Fibroblast of lung (primary cell): ENCODE measurements at regions not wholly inside any gene's neighbourhood (a gene's known extent, or its start where the extent isn't known, plus 50 kb on each side); places are given as distances from the start of the nearest gene placed in this dataset.
A peak's percentile ranks its signal among the peaks of the same experiment; 100 is the strongest.

Experiments
- DNase-seq, 2 donors: peaks; one replicate each; pipeline versions ENCODE4 v3.0.0 to v3.0.0-alpha.2; 2010; ENCODE audit warnings: low read depth in 2 of 2
- H2AFZ ChIP-seq: 2 replicates; pipeline ENCODE4 v1.5.1; 2012; ENCODE audit warnings: low read length, control low read depth, inconsistent platforms
- H3K27ac ChIP-seq: 2 replicates; pipeline ENCODE4 v1.5.1; 2011; ENCODE audit warnings: low read length, control low read depth; ENCODE audit not compliant: insufficient read depth
- H3K27me3 ChIP-seq: 2 replicates; pipeline ENCODE4 v1.5.1; 2011; ENCODE audit warnings: mild to moderate bottlenecking, low read length; ENCODE audit not compliant: control insufficient read depth, insufficient read depth
- H3K36me3 ChIP-seq: 2 replicates; pipeline ENCODE4 v1.5.1; 2011; ENCODE audit warnings: low read length; ENCODE audit not compliant: control insufficient read depth, insufficient read depth
- H3K4me1 ChIP-seq: 2 replicates; pipeline ENCODE4 v1.5.1; 2011; ENCODE audit warnings: low read length; ENCODE audit not compliant: control insufficient read depth, insufficient read depth; ENCODE audit errors: extremely low read depth
- H3K4me2 ChIP-seq: 2 replicates; pipeline ENCODE4 v1.5.1; 2011; ENCODE audit warnings: low read length, control low read depth; ENCODE audit not compliant: insufficient read depth; ENCODE audit errors: extremely low read depth
- H3K4me3 ChIP-seq, 4 experiments: fragments of 200-600 bp in 1 of 4; sonication (generic) in 1 of 4; replicated peaks in 1 of 4; 2 replicates each; pipeline ENCODE4 v1.5.1; 2011 to 2016; ENCODE audit warnings: low read length in 4 of 4, low read depth in 3 of 4, mild to moderate bottlenecking in 3 of 4, control low read depth in 2 of 4, inconsistent platforms in 1 of 4, mixed read lengths in 1 of 4; ENCODE audit not compliant: insufficient read depth in 1 of 4; ENCODE audit errors: control extremely low read depth in 1 of 4
- H3K79me2 ChIP-seq: 2 replicates; pipeline ENCODE4 v1.5.1; 2012; ENCODE audit warnings: mild to moderate bottlenecking, low read length, inconsistent platforms; ENCODE audit not compliant: control insufficient read depth, insufficient read depth
- H3K9ac ChIP-seq: 2 replicates; pipeline ENCODE4 v1.5.1; 2011; ENCODE audit warnings: mild to moderate bottlenecking, low read length, control low read depth; ENCODE audit not compliant: insufficient read depth
- H3K9me3 ChIP-seq: 2 replicates; pipeline ENCODE4 v1.5.1; 2012; ENCODE audit warnings: low read depth, low read length; ENCODE audit not compliant: control insufficient read depth, insufficient read depth
- H4K20me1 ChIP-seq: 2 replicates; pipeline ENCODE4 v1.5.1; 2011; ENCODE audit warnings: low read length; ENCODE audit not compliant: control insufficient read depth, insufficient read depth; ENCODE audit errors: extremely low read depth
- EZH2 ChIP-seq: IDR thresholded peaks from 2 replicates; pipeline ENCODE4 v1.5.1; 2012; ENCODE audit warnings: low read length, control low read depth, mild to moderate bottlenecking; ENCODE audit errors: missing control alignments
- TF ChIP-seq, protein P1 (sequence below), 2 donors: IDR thresholded peaks in 1 of 2; conservative IDR thresholded peaks in 1 of 2; 1 replicate in 1 of 2; 2 replicates in 1 of 2; pipeline ENCODE4 v1.5.1; 2011 to 2012; ENCODE audit warnings: low read length in 2 of 2, control low read depth in 1 of 2, inconsistent platforms in 1 of 2, low read depth in 1 of 2, mild to moderate bottlenecking in 1 of 2

DNA sequence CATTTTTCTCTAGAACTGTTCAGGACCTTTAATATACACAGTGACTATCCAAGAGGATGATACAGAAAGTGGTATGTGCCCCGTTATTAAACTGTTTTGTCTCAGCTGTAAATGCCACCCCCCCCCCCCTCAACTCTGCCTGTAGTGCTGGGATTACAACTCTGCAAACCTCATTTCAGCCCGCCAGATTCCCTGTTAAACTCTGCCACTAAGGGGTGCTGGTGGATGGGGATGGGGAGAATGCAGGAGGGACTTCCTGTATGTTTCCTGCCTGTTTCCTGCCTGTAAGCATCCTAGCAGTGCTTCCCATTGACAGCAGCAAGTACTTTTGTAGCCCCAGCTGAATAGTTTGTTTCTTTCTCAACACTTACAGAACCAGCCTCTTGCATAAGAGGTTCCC lies 301.7 kb upstream of the RORA start:
- H3K4me3 ChIP-seq, result no peak overlapping the region
- no peaks in the 10 kb centered on the region for H3K9me3 ChIP-seq
- no peak overlapping the region for H3K9ac ChIP-seq
- H3K4me2 ChIP-seq, result no peak overlapping the region
- no peak overlapping the region for H3K27ac ChIP-seq
- H3K4me1 ChIP-seq, result no peaks in the 10 kb centered on the region
- H3K27me3 ChIP-seq, result no peaks in the 10 kb centered on the region
- TF ChIP-seq EZH2, result no peak
- TF ChIP-seq, protein P1, sequence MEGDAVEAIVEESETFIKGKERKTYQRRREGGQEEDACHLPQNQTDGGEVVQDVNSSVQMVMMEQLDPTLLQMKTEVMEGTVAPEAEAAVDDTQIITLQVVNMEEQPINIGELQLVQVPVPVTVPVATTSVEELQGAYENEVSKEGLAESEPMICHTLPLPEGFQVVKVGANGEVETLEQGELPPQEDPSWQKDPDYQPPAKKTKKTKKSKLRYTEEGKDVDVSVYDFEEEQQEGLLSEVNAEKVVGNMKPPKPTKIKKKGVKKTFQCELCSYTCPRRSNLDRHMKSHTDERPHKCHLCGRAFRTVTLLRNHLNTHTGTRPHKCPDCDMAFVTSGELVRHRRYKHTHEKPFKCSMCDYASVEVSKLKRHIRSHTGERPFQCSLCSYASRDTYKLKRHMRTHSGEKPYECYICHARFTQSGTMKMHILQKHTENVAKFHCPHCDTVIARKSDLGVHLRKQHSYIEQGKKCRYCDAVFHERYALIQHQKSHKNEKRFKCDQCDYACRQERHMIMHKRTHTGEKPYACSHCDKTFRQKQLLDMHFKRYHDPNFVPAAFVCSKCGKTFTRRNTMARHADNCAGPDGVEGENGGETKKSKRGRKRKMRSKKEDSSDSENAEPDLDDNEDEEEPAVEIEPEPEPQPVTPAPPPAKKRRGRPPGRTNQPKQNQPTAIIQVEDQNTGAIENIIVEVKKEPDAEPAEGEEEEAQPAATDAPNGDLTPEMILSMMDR (conservative IDR thresholded peaks at IDR 0.05 in 1 of 2, IDR thresholded peaks at IDR 0.05 in 1 of 2; ENCODE audit: low read depth in 1 of 2, low read length in 2 of 2), result peak in 1 of 2 donors; percentile 24
- H4K20me1 ChIP-seq, result no peaks in the 10 kb centered on the region
- no peaks in the 10 kb centered on the region for H3K36me3 ChIP-seq
- DNase-seq, result peak in 1 of 2 donors; percentile 26
- H3K79me2 ChIP-seq, result no peaks in the 10 kb centered on the region
- no peak overlapping the region for H2AFZ ChIP-seq

DNA sequence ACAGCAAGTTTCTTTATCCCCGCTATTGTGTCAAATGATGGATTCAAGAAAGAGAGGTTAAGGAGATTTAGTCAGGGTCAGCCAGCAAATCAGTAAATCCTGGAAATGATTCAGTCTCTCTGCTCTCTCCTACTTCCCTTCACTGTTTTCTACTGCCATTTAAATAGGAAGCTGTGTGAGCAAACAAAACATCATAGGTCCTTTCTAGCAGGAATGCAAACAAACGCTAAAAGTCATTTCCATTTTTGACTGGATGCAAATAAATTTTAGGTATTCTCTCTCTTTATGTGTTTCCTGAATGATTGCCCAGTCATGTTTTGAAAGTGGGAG lies 299.4 kb upstream of the RORA start:
- Histone ChIP-seq H3K4me2 (no peak overlapping the region), H3K36me3 (no peaks in the 10 kb centered on the region), H3K27me3 (no peaks in the 10 kb centered on the region), H2AFZ (no peak overlapping the region), H3K4me1 (no peaks in the 10 kb centered on the region), H3K9me3 (no peaks in the 10 kb centered on the region), H3K27ac (no peak overlapping the region), H4K20me1 (no peaks in the 10 kb centered on the region), H3K79me2 (no peaks in the 10 kb centered on the region), H3K9ac (no peak overlapping the region), H3K4me3 (no peak overlapping the region)
- no peak for TF ChIP-seq EZH2
- TF ChIP-seq, protein P1 (conservative IDR thresholded peaks at IDR 0.05 in 1 of 2, IDR thresholded peaks at IDR 0.05 in 1 of 2; ENCODE audit: low read depth in 1 of 2, low read length in 2 of 2), result no peak
- DNase-seq, result no peak

DNA sequence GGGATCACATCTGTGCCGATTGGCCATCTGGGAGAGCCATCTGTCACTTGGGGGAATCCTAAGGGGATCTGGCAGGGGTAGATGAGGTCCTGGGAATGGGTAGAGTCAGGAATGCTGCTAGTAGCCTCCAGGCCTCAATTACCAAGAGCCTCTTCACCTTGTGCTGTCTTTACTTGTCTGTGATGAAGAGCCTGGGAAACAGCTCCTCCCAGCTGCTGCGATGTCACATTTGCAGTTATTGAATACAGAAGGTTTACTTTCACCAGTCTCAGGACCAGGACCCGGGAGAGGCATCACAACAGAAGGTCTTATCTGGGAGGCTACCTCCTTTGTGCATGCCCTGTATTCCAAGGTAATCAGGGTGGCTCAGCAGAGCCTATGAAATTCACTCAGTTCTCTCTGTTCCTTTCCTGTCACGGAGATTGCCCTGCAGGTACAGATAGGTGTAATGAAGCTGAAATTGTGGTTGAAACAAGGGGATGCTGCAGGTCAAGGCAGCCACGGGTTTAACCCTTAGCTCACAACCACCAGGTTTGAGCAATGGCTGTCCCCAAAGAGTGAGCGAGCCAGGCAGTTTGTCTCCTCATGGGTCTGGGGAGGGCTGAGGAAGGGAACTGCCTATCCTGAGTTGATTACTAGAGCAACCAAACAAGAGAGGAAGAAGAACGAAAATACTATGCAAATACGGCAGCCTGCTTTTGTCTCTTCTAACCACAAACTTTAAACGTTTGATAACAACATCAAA lies 298.9 kb upstream of the RORA start:
- DNase-seq, result no peak
- H3K9me3 ChIP-seq, result no peaks in the 10 kb centered on the region
- no peaks in the 10 kb centered on the region for H4K20me1 ChIP-seq
- H3K27me3 ChIP-seq, result no peaks in the 10 kb centered on the region
- no peak overlapping the region for H3K27ac ChIP-seq
- no peak overlapping the region for H3K4me3 ChIP-seq
- H3K4me2 ChIP-seq, result no peak overlapping the region
- H3K79me2 ChIP-seq, result no peaks in the 10 kb centered on the region
- H3K9ac ChIP-seq, result no peak overlapping the region
- H3K4me1 ChIP-seq, result no peaks in the 10 kb centered on the region
- H2AFZ ChIP-seq, result no peak overlapping the region
- no peaks in the 10 kb centered on the region for H3K36me3 ChIP-seq
- no peak for TF ChIP-seq EZH2
- TF ChIP-seq, protein P1 (conservative IDR thresholded peaks at IDR 0.05 in 1 of 2, IDR thresholded peaks at IDR 0.05 in 1 of 2; ENCODE audit: low read depth in 1 of 2, low read length in 2 of 2), result no peak
